IgD-negative memory B cell (primary cell): ENCODE measurements at regions not wholly inside any gene's neighbourhood (a gene's known extent, or its start where the extent isn't known, plus 50 kb on each side); places are given as distances from the start of the nearest gene placed in this dataset.

Experiments
- H3K27ac Mint-ChIP-seq, 3 donors: one replicate each; pipeline ENCODE4 v1.8.0; 2020 to 2022; ENCODE audit warnings: mild to moderate bottlenecking in 3 of 3, mixed read lengths in 3 of 3, moderate library complexity in 1 of 3
- H3K27me3 Mint-ChIP-seq: one replicate; pipeline ENCODE4 v1.8.0; 2021; ENCODE audit warnings: mixed read lengths
- H3K36me3 Mint-ChIP-seq: one replicate; pipeline ENCODE4 v1.8.0; 2020; ENCODE audit warnings: mild to moderate bottlenecking, mixed read lengths
- H3K4me1 Mint-ChIP-seq, 3 donors: one replicate each; pipeline ENCODE4 v1.8.0; 2020 to 2022; ENCODE audit warnings: mixed read lengths in 3 of 3, mild to moderate bottlenecking in 1 of 3
- H3K4me3 Mint-ChIP-seq, 4 donors: one replicate each; pipeline ENCODE4 v1.8.0; 2020 to 2022; ENCODE audit warnings: mild to moderate bottlenecking in 4 of 4, mixed read lengths in 4 of 4, moderate library complexity in 3 of 4
- H3K9me3 Mint-ChIP-seq, 3 donors: one replicate each; pipeline ENCODE4 v1.8.0; 2020 to 2021; ENCODE audit warnings: mixed read lengths in 3 of 3, mild to moderate bottlenecking in 1 of 3

- Mint-ChIP-seq H3K27ac (no peak overlapping the region), H3K36me3 (no peaks in the 10 kb centered on the region), H3K4me1 (peaks cover 0 to 1% (median 0%) of the 10 kb centered on the region in 3 donors), H3K27me3 (no peaks in the 10 kb centered on the region), H3K4me3 (no peak overlapping the region), H3K9me3 (peaks cover 0 to 20% (median 1%) of the 10 kb centered on the region in 3 donors)
These were observed 514.6 kb downstream of the DSC3 start for GRCh38 chr18:30527917-30528316.

GRCh38 chr18:30527226-30527625 lies 515.3 kb downstream of the DSC3 start:
- H3K4me3 Mint-ChIP-seq = no peak overlapping the region
- no peaks in the 10 kb centered on the region for H3K27me3 Mint-ChIP-seq
- no peaks in the 10 kb centered on the region for H3K36me3 Mint-ChIP-seq
- no peak overlapping the region for H3K27ac Mint-ChIP-seq
- H3K9me3 Mint-ChIP-seq = peaks cover 0 to 20% (median 0%) of the 10 kb centered on the region in 3 donors
- peaks cover 0 to 1% (median 0%) of the 10 kb centered on the region in 3 donors for H3K4me1 Mint-ChIP-seq

DNA sequence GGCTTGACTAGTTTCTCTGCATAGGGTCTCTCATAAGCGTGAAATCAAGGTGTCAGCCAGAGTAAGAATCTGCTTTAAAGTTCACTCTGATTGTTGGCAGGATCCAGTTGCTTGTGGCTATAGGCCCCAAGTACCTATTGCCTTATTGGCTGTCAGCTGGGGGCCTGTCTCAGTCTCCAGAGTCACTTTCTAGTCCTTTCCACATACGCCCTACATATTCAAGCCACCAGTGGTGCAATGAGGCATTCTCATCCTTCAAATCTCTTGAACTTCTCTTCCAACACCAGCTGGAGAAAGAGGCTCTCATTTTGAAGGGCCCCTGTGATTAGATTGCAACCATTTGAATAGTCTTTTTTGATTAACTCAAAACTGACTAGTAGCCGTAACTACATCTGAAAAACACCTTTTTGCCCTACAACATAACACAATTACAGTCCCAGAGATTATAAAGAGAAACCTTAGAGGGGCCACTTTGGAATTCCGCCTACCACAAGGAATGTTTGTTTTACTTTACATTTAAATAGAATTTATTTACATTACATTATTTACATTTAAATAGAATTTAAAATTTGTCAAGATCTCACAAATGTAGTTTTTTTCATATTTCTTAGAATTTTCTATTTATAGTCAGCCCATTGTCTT lies 520.1 kb downstream of the DSC3 start:
- Mint-ChIP-seq H3K4me3 (no peak overlapping the region), H3K27me3 (no peaks in the 10 kb centered on the region), H3K36me3 (no peaks in the 10 kb centered on the region), H3K4me1 (no peaks in the 10 kb centered on the region), H3K27ac (no peak overlapping the region), H3K9me3 (peaks cover 0 to 16% (median 0%) of the 10 kb centered on the region in 3 donors)

- Mint-ChIP-seq H3K4me3 (no peak overlapping the region), H3K27me3 (no peaks in the 10 kb centered on the region), H3K36me3 (no peaks in the 10 kb centered on the region), H3K27ac (peak overlapping the region in 1 of 3 donors; percentile 69), H3K9me3 (peaks cover under 1 to 9% (median 2%) of the 10 kb centered on the region in 3 donors), H3K4me1 (no peaks in the 10 kb centered on the region)
These were observed 528.5 kb downstream of the DSC3 start for GRCh38 chr18:30514059-30514458.

- Mint-ChIP-seq H3K9me3 (peaks cover 2 to 10% (median 5%) of the 10 kb centered on the region in 3 donors), H3K36me3 (no peaks in the 10 kb centered on the region), H3K4me3 (no peak overlapping the region), H3K4me1 (no peaks in the 10 kb centered on the region), H3K27ac (no peak overlapping the region), H3K27me3 (no peaks in the 10 kb centered on the region)
These were observed 529.7 kb downstream of the DSC3 start for GRCh38 chr18:30512872-30513271.

GRCh38 chr18:30510882-30511281 lies 531.7 kb downstream of the DSC3 start:
- no peak overlapping the region for H3K27ac Mint-ChIP-seq
- H3K4me1 Mint-ChIP-seq = no peaks in the 10 kb centered on the region
- H3K4me3 Mint-ChIP-seq = no peak overlapping the region
- no peaks in the 10 kb centered on the region for H3K27me3 Mint-ChIP-seq
- H3K9me3 Mint-ChIP-seq = peaks cover 2 to 5% (median 4%) of the 10 kb centered on the region in 3 donors
- H3K36me3 Mint-ChIP-seq = no peaks in the 10 kb centered on the region

DNA sequence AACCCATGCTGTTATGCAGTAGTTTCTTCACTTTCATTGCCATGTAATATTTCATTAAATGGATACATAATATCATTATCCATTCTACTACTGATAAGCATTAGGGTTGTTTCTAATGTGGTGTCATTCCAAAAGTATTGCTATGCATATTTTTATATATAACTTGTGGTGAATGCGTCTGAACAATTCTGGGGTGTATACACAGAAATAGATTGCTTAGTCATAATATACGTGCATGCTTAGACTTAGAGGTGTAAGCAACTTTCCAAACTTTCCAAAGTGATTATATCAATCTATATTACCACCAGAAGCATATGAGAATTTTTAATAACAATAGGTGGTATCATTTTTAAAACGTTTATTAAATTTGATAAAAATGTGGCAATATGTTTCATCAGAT lies 540.9 kb downstream of the DSC3 start:
- Mint-ChIP-seq H3K9me3 (peaks cover 0 to 5% (median 2%) of the 10 kb centered on the region in 3 donors), H3K27ac (no peak overlapping the region), H3K4me1 (no peaks in the 10 kb centered on the region), H3K27me3 (no peaks in the 10 kb centered on the region), H3K4me3 (no peak overlapping the region), H3K36me3 (no peaks in the 10 kb centered on the region)

GRCh38 chr18:30500240-30500945 lies 542.1 kb downstream of the DSC3 start:
- no peak overlapping the region for H3K27ac Mint-ChIP-seq
- H3K27me3 Mint-ChIP-seq = no peaks in the 10 kb centered on the region
- peaks cover 0 to 6% (median 2%) of the 10 kb centered on the region in 3 donors for H3K9me3 Mint-ChIP-seq
- H3K4me3 Mint-ChIP-seq = no peak overlapping the region
- H3K4me1 Mint-ChIP-seq = no peaks in the 10 kb centered on the region
- no peaks in the 10 kb centered on the region for H3K36me3 Mint-ChIP-seq

DNA sequence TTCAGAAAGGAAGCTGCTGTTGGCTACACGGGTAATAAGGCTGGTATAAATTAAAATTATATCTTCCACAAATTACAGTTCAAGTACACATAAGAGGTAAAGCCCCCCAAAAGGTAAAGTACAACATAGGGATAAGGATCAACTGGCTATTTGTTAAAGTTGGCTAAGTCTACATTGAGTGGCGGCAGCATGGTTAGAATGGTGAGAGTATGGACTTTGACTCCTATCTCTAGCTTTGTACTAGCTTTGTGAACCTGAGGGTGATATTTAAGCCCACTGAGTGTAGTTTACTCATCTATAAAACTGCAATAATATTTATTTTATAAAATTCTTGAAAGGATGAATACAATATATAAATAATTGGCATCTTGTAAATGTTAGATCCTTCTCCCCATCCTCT lies 542.8 kb downstream of the DSC3 start:
- Mint-ChIP-seq H3K4me1 (no peaks in the 10 kb centered on the region), H3K27me3 (no peaks in the 10 kb centered on the region), H3K36me3 (no peaks in the 10 kb centered on the region), H3K9me3 (peaks cover 0 to 10% (median 5%) of the 10 kb centered on the region in 3 donors), H3K4me3 (no peak overlapping the region), H3K27ac (no peak overlapping the region)

GRCh38 chr18:30492552-30493129 lies 549.9 kb downstream of the DSC3 start:
- H3K27me3 Mint-ChIP-seq = no peaks in the 10 kb centered on the region
- no peaks in the 10 kb centered on the region for H3K4me1 Mint-ChIP-seq
- H3K4me3 Mint-ChIP-seq = no peak overlapping the region
- H3K27ac Mint-ChIP-seq = no peak overlapping the region
- peaks cover 2 to 4% (median 3%) of the 10 kb centered on the region in 3 donors for H3K9me3 Mint-ChIP-seq
- no peaks in the 10 kb centered on the region for H3K36me3 Mint-ChIP-seq

DNA sequence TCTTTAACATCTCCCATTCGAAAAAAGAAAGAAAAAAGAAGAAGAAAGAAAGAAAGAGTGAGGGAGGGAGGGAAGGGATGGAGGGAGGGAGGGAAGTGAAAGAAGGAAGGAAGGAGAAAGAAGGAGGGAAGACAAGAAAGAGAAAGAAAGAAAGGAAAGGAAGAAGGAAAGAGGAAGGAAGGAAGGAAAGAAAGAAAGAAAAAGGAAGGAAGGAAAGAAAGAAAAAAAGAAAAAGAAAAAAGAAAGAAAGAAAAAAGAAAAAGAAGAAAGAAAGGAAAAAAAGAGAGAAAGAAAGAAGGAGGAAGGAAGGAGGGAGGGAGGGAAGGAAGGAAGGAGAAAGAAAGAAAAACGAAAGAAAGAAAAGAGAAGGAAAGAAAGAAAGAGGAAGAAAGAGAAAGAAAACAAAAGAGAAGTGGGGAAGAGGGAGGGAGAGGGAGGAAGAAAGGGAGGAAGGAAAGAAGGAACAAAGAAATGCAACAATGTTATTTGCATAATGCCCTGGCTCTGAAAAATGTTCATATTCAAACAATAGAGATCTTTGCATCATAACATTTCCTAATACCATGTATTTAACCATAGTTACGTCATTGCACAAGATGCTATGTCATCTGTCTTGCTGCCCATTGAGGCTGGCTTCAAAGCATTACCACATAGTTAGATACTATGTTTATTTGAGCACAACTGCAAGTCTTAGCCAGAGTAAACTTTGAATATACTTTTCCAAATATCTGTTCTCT lies 550.6 kb downstream of the DSC3 start:
- H3K9me3 Mint-ChIP-seq = peaks cover 2 to 8% (median 3%) of the 10 kb centered on the region in 3 donors
- H3K27me3 Mint-ChIP-seq = no peaks in the 10 kb centered on the region
- no peaks in the 10 kb centered on the region for H3K4me1 Mint-ChIP-seq
- no peaks in the 10 kb centered on the region for H3K36me3 Mint-ChIP-seq
- H3K27ac Mint-ChIP-seq = no peak overlapping the region
- H3K4me3 Mint-ChIP-seq = no peak overlapping the region

DNA sequence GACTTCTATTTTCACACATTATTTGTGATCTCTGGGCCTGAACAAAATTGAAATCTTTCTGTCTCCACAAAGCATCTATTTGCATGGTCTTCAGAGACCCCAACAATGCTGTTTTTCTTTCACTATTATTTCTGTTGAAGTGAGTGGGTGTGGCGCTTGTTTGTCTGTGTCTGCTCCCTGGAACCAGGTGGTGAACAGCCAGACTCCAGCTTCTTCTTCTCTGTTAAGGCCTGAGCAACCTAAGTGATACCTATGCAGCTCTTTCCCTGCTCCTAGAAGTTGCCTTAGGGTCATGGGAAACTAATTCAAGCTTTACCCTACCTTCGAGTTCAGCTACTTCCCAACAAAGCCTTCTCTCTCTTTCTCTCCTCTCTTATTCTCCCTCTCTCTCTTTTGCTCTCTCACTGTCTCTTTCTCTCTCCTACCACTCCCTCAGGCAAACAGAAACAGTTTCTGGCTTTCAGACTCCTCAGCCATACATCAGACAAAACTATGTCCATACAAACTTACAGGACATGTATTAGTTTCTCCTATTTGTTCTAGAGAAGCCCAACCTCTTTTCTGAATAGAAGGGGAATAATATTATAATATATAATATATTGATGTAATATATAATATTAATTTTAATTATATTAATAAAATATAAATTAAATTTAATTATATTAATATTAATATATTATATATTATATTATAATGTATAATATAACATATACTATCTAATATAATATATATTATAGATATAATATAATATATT lies 552.5 kb downstream of the DSC3 start:
- Mint-ChIP-seq H3K36me3 (no peaks in the 10 kb centered on the region), H3K27me3 (no peaks in the 10 kb centered on the region), H3K4me1 (no peaks in the 10 kb centered on the region), H3K9me3 (peaks cover 0 to 4% (median 2%) of the 10 kb centered on the region in 3 donors), H3K4me3 (no peak overlapping the region), H3K27ac (no peak overlapping the region)

- H3K27me3 Mint-ChIP-seq = no peaks in the 10 kb centered on the region
These were observed 554.6 kb downstream of the DSC3 start for GRCh38 chr18:30487962-30488361.

DNA sequence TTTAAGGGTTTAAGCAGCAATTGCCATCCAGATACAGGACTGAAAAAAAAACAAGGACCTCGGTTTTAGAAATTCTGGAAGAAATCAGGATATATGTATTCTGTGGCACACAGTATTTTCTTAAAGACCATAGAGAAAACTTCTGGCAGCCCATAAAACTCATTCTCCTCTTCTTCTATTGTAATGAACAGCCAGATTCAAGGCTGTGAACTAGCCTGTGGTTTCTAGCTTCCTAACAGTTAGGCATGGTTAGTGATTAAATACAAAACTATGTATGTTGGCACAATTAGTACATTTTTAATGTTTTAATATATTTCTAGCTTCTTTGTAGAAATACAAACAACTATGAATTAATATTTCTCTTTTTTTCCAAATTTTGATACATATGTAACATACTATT lies 555.7 kb downstream of the DSC3 start:
- H3K27me3 Mint-ChIP-seq = no peaks in the 10 kb centered on the region
- H3K36me3 Mint-ChIP-seq = no peaks in the 10 kb centered on the region
- H3K9me3 Mint-ChIP-seq = peaks cover 0 to 4% (median 2%) of the 10 kb centered on the region in 3 donors
- H3K4me3 Mint-ChIP-seq = no peak overlapping the region
- no peaks in the 10 kb centered on the region for H3K4me1 Mint-ChIP-seq
- no peak overlapping the region for H3K27ac Mint-ChIP-seq

More at GRCh38 chr18:30487962-30488361, 554.6 kb downstream of the DSC3 start:
- Mint-ChIP-seq H3K4me3 (no peak overlapping the region), H3K4me1 (no peaks in the 10 kb centered on the region), H3K27ac (no peak overlapping the region), H3K36me3 (no peaks in the 10 kb centered on the region), H3K9me3 (peaks cover 0 to 4% (median 2%) of the 10 kb centered on the region in 3 donors)
